Kidney glomerular epithelial cell (primary cell): ENCODE measurements at regions not wholly inside any gene's neighbourhood (a gene's known extent, or its start where the extent isn't known, plus 50 kb on each side); places are given as distances from the start of the nearest gene placed in this dataset.
"Not testable (repeated sequence)": the region's sequence is repeated elsewhere in the genome, so short reads cannot be mapped to it uniquely, and the experiment has no call there.

Experiments used
- DNase-seq: peaks from one replicate; lab custom pipeline; 2025; lab: John Stamatoyannopoulos, UW

GRCh38 chr7:115557296-115557695 is 473.3 kb downstream of the TFEC start:
- not testable (repeated sequence) for DNase-seq

GRCh38 chr7:115552766-115553165 is 477.8 kb downstream of the TFEC start:
- no peak for DNase-seq

GRCh38 chr7:115549910-115550309 is 480.7 kb downstream of the TFEC start:
- DNase-seq: no peak

- DNase-seq: no peak
These were observed 481.8 kb downstream of the TFEC start for GRCh38 chr7:115548756-115549155.

GRCh38 chr7:115546790-115547189 is 483.8 kb downstream of the TFEC start:
- DNase-seq: no peak

GRCh38 chr7:115533785-115534184 is 496.8 kb downstream of the TFEC start:
- peak; percentile 6 for DNase-seq

DNA sequence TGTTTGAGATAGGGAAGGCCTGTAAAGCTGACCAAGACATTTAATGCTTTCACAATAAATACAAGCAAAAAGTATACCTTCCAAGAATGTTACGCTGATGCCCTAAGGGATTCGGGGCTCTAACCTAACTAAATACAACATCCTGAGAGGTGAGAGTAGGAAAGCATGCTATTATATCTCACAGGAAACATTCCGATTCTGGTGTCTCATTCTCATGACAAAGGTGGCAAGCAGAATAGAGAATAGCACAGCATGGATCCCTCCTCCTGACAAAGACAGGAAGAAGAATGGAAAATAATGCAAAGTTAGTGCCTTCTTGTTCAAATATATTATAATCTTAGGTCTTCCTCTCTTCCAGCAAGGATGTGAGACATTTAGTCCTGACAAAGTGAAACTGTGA is 504.3 kb downstream of the TFEC start:
- no peak for DNase-seq

DNA sequence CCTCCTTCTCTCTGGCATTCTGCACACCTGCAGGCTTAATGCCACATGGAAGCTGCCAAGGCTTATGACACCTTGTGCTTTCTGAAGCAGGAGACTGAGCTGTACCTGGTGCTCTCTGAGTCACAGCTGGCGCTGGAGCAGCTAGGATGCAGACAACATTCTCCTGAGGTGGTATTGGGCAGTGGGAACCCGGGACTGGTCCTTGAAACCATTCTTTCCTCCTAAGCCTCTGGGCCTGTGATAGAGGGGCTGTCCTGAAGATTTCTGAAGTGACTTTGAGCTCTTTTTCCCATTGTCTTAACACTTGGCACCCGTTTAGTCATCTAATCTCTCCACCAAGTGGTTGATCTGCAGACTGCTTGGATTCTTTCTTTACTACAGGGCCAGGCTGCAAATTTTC is 508.4 kb downstream of the TFEC start:
- DNase-seq: no peak

DNA sequence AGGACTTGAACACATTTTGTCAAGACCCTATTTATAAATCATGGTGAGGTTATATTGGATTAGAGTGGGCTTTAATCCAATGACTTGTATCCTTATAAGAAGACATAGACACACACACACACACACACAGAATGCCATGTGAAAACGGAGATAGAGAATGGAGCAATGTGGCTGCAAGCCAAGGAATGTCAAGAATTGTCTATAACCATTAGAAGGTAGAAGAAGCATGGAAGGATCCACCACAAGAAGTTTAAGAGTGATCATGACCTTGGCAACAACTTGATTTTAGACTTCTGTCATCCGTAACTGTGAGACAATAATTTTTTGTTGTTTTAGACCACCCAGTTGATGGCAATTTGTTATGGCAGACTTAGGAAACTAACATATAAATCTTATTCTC is 514.2 kb downstream of the TFEC start:
- no peak for DNase-seq

GRCh38 chr7:115511330-115511729 is 519.2 kb downstream of the TFEC start:
- DNase-seq: no peak

DNA sequence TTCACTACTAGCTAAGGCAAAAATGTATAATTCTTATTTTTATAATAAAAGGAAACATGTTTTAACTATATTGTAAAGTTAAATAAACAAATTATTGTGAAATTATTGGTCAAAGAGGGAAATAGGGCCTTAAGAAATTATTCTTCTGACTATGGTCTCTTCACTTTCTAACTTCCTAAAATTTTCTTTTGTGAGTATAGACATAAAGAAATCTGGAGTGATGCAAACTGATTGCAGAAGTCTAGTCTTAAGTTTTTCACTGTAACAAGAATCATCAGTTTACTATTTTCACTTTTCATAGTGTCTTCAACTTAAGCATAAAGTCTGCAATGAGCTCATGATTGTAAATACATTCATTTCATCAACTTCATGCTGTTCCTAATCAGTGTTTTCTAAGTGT is 525.4 kb downstream of the TFEC start:
- DNase-seq: no peak

DNA sequence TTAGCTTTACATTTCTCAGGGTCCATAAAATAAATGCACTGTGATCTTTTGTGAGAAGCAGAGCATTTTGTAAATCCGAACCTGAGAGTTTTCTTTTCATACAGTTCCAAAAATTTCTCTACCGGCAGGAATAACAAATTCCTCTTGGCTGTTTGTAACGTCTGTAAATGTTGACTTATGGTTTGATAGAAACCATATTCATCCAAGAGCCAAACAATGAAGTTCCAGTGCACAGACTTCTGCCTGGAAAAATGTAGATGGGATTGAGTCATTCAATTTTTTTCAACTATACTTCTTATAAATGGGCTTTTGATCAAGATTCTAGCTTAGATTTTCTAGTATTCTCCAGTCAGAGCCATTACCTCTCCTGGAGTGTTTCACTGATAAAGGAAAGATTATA is 530.6 kb downstream of the TFEC start:
- no peak for DNase-seq

GRCh38 chr7:115496006-115496405 is 534.6 kb downstream of the TFEC start:
- no peak for DNase-seq

DNA sequence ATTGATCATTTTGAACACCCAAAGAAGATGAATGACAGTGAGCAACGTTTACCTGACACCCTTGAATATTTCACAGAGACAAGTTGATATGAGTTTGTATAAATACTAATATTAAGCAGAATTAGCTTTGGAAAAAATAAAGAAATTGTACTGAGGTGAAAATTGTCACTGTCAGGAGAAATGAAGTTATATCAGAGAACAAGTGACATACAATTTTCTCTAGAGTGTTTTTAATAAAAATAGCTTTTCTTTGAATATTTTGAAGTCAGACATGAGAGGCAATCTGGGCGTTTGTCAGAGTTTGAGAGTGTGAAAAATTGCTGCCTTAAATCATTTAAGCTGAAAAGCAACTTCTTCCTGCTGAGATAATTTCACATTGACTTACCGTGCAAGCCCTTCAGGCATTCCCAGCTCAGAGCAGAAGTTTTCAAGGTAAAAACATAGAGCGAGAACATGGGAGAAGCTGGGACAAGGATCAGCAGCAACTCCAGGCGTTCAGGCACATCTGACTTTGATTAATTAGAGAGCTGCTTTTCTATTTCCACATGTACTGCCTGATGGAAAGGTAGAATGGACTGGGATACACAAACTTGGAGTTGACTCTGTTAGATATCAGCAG is 535.9 kb downstream of the TFEC start:
- no peak for DNase-seq

DNA sequence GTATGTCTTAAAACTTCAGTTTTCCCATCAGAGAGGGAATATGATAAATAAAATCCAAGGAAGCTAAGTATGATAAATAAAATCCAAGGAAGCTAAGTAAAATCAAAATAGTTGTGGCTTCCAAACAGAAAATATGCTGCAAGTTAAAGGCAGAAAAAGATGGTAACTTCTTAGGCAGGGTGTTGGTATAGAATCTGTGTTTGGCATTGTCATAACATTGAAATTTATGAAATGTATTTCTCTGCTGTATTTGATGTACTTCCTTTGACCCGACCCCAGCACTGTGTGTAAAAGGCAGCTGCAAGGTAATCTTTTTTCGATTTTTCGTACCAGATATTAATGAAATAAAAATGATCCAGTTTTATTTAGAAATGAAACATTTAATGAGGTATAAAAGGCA is 537.2 kb downstream of the TFEC start:
- DNase-seq: no peak

GRCh38 chr7:115491744-115492380 is 538.7 kb downstream of the TFEC start:
- no peak for DNase-seq

- no peak for DNase-seq
These were observed 551.1 kb downstream of the TFEC start for GRCh38 chr7:115479448-115479847.

DNA sequence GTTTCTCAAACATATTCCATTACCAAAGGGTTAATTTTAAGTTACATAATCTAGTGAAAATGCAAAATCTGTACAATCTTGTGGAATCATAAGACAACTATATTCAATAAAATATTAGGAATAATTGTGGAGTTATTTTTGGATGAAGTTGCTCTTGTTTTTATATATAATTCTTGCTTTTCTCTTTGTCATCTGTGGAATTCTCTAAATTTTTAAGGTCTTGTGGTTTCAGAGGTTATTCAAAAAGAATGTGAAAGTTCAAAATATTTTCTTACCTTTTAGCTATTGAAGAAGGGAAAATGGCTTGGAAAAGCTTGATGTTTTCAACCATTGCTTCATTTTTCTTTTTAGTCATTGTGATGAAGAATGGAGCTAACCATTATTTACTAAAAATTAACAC is 552.1 kb downstream of the TFEC start:
- no peak for DNase-seq

- DNase-seq: no peak
These were observed 553.3 kb downstream of the TFEC start for GRCh38 chr7:115477193-115477651.

DNA sequence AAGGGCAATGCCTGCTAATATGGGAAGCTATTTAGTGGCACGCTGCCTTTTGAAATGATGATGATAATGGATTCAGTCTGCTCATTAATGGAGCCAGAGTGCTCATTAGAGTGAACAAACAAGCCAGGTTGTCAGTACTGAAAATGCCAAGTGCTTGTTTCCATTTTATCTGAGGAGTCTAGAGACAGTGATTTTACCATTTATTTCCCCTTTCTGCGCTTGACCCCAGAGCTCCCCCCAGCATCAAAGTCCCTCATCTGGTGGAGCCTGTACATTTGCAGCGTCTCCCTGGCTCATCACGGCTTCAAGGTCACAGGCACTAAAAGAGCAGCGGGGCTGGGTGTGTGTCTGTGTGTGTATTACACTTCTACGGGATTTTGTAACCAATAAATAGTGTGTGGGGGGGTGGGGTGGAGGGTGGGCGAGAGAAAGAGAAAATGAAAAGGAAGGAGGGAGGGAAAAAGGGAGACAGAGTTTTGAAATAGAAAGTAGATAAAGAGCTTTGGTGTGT is 553.8 kb downstream of the TFEC start:
- DNase-seq: no peak

DNA sequence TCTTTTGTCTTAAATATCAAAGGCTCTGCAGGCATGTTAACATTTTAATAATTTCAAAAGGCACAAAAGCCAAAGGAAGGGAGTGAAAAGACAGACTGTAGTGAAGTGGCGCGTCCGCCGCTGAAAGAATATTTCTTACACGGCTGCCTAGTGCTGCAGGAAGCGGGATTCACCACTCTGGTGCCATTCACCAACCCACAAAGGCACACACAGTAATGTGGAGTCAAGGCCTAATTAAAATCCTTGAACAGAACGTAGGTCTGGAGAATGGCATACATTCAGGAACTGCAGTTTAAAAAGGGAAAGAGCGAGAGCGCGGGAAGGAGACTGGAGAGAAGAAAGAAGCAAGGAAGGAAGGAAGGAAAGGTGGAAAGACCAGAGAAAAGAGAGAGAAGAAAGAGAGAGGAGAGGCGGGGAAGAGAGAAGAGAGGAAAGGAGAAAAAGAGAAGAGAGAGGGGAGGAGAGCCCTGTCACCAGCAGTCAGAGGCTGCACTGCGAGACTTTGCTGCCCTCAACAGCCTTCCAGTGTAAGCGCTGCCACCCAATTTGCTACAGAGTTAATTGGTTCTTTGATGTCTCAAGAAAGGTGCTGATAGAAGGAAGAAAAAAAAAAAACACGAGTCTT is 554.0 kb downstream of the MDFIC start:
- no peak for DNase-seq

DNA sequence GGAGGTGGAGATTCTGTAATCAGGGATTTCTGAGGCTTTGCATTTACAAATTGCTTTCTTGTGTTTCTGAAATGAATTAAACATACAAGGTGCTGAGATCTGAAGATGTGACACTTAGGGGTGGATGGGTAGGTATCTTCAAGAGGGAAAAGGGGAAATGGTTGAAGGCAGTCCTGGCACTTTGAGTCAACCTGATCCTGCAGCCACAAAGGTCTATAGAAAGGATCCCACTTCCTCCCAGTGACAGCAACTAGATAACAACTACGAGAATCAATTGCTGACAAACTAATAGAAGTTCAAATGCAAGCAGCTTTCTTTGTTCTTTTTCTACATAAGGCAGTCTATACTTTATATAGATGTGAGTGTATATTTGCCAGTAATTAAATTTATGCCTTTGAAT is 553.3 kb downstream of the MDFIC start:
- no peak for DNase-seq

DNA sequence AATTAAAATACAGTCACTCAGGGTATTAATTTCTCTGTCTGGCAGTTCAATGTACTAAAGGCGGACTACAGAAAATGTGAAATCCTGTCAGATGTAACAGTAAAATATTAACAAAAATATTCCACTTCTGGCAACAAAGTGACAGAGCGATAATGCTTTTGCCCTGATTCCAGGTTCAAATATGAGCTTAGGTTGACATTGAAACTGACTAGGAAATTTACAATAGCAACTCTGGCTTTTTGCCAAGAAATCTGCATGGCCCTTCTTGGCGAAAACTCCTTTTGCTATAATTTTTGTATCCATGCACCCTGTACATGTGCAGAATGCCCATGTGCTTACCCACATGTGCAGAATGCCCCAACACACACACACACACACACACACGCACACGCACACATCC is 552.2 kb downstream of the MDFIC start:
- DNase-seq: no peak
